Glomerular visceral epithelial cell (primary cell): ENCODE measurements at regions not wholly inside any gene's neighbourhood (a gene's known extent, or its start where the extent isn't known, plus 50 kb on each side); places are given as distances from the start of the nearest gene placed in this dataset.

Experiments used
- DNase-seq: peaks from one replicate; pipeline ENCODE4 v3.0.0-alpha.2; 2016; ENCODE audit errors: extremely low spot score

- no peak for DNase-seq
Measured at GRCh38 chr6:164469276-164469949, 840.0 kb downstream of the C6orf118 start.

GRCh38 chr6:164455835-164456234 lies 853.6 kb downstream of the C6orf118 start:
- DNase-seq = no peak

GRCh38 chr6:164453835-164454234 lies 855.6 kb downstream of the C6orf118 start:
- DNase-seq = no peak

GRCh38 chr6:164442572-164442971 lies 866.8 kb downstream of the C6orf118 start:
- DNase-seq = no peak

GRCh38 chr6:164439331-164439730 lies 870.1 kb downstream of the C6orf118 start:
- DNase-seq = no peak

- DNase-seq = no peak
Measured at GRCh38 chr6:164436976-164437375, 872.4 kb downstream of the C6orf118 start.

- no peak for DNase-seq
Measured at GRCh38 chr6:164427728-164428402, 881.5 kb downstream of the C6orf118 start.

GRCh38 chr6:164424489-164424888 lies 884.9 kb downstream of the C6orf118 start:
- no peak for DNase-seq

GRCh38 chr6:164419099-164419498 lies 890.3 kb downstream of the C6orf118 start:
- no peak for DNase-seq

GRCh38 chr6:164418262-164418588 lies 891.2 kb downstream of the C6orf118 start:
- DNase-seq = no peak

GRCh38 chr6:164417537-164418261 lies 891.7 kb downstream of the C6orf118 start:
- no peak for DNase-seq

GRCh38 chr6:164415832-164416563 lies 893.4 kb downstream of the C6orf118 start:
- DNase-seq = no peak

- no peak for DNase-seq
Measured at GRCh38 chr6:164414695-164415094, 894.7 kb downstream of the C6orf118 start.

- no peak for DNase-seq
Measured at GRCh38 chr6:164412566-164412965, 896.8 kb downstream of the C6orf118 start.

- no peak for DNase-seq
Measured at GRCh38 chr6:164410017-164410416, 899.4 kb downstream of the C6orf118 start.

GRCh38 chr6:164409309-164410009 lies 899.9 kb downstream of the C6orf118 start:
- no peak for DNase-seq

- no peak for DNase-seq
Measured at GRCh38 chr6:164408868-164409267, 900.5 kb downstream of the C6orf118 start.

- no peak for DNase-seq
Measured at GRCh38 chr6:164404812-164405488, 904.5 kb downstream of the C6orf118 start.

GRCh38 chr6:164401871-164402270 lies 907.5 kb downstream of the C6orf118 start:
- DNase-seq = no peak

GRCh38 chr6:164398647-164399046 lies 910.8 kb downstream of the C6orf118 start:
- DNase-seq = no peak
